ENCODE measurements at regions not wholly inside any gene's neighbourhood (a gene's known extent, or its start where the extent isn't known, plus 50 kb on each side); places are given as distances from the start of the nearest gene placed in this dataset.

- TF ChIP-seq HDGF (IDR thresholded peaks at IDR 0.05; ENCODE audit: borderline replicate concordance) = no peak
- no peak for TF ChIP-seq PKNOX1 (IDR thresholded peaks at IDR 0.05)
- TF ChIP-seq NFRKB (IDR thresholded peaks at IDR 0.05) = no peak
- no peak for TF ChIP-seq SUZ12 (IDR thresholded peaks at IDR 0.05)
- no peak for TF ChIP-seq SP1 (IDR thresholded peaks at IDR 0.05)
- TF ChIP-seq TARDBP (IDR thresholded peaks at IDR 0.05) = no peak
- no peak for TF ChIP-seq LEF1 (IDR thresholded peaks at IDR 0.05; ENCODE audit: borderline replicate concordance)
Observed at GRCh38 chr18:41621177-41621576, 333.9 kb upstream of the PIK3C3 start.

GRCh38 chr18:41618147-41618546 is 336.9 kb upstream of the PIK3C3 start:
- CTCF ChIA-PET = no interaction called here
- no peak for DNase-seq (ENCODE audit: extremely low spot score)
- POLR2A ChIA-PET = no interaction called here
- no peak for TF ChIP-seq LEF1 (IDR thresholded peaks at IDR 0.05; ENCODE audit: borderline replicate concordance)
- TF ChIP-seq NFRKB (IDR thresholded peaks at IDR 0.05) = no peak
- no peak for TF ChIP-seq SP1 (IDR thresholded peaks at IDR 0.05)

More at GRCh38 chr18:41621177-41621576, 333.9 kb upstream of the PIK3C3 start:
- DNase-seq (ENCODE audit: extremely low spot score) = no peak
- ChIA-PET CTCF (interaction anchor here (0.7 kb wide), 1 partner anchor 1545 kb away, joined by 3 read pairs; no protein-coding TSS in a partner anchor), POLR2A (no interaction called here)

GRCh38 chr18:41617647-41618046 is 337.4 kb upstream of the PIK3C3 start:
- POLR2A ChIA-PET = no interaction called here
- TF ChIP-seq ZNF384 (IDR thresholded peaks at IDR 0.05) = no peak
- DNase-seq (ENCODE audit: extremely low spot score) = no peak
- CTCF ChIA-PET = no interaction called here

GRCh38 chr18:41613003-41613609 is 341.9 kb upstream of the PIK3C3 start:
- CTCF ChIA-PET = no interaction called here
- DNase-seq (ENCODE audit: extremely low spot score) = no peak
- TF ChIP-seq HDGF (IDR thresholded peaks at IDR 0.05; ENCODE audit: borderline replicate concordance) (no peak), SUZ12 (IDR thresholded peaks at IDR 0.05) (no peak), TARDBP (IDR thresholded peaks at IDR 0.05) (no peak), ZNF384 (IDR thresholded peaks at IDR 0.05) (no peak)
- POLR2A ChIA-PET = no interaction called here

- no peak for DNase-seq (ENCODE audit: extremely low spot score)
- TF ChIP-seq SUZ12 (IDR thresholded peaks at IDR 0.05) = no peak
- no peak for TF ChIP-seq ELF4 (IDR thresholded peaks at IDR 0.05)
- TF ChIP-seq FOXK2 (IDR thresholded peaks at IDR 0.05) = no peak
- TF ChIP-seq PKNOX1 (IDR thresholded peaks at IDR 0.05) = no peak
- no peak for TF ChIP-seq TARDBP (IDR thresholded peaks at IDR 0.05)
- no peak for TF ChIP-seq LEF1 (IDR thresholded peaks at IDR 0.05; ENCODE audit: borderline replicate concordance)
- no peak for TF ChIP-seq SP1 (IDR thresholded peaks at IDR 0.05)
- TF ChIP-seq ARNT (IDR thresholded peaks at IDR 0.05) = no peak
- TF ChIP-seq FOXM1 (IDR thresholded peaks at IDR 0.05; ENCODE audit: borderline replicate concordance) = no peak
- TF ChIP-seq CTBP1 (IDR thresholded peaks at IDR 0.05; ENCODE audit: borderline replicate concordance) = no peak
- no peak for TF ChIP-seq BHLHE40 (IDR thresholded peaks at IDR 0.05; ENCODE audit: borderline replicate concordance)
- TF ChIP-seq HDGF (IDR thresholded peaks at IDR 0.05; ENCODE audit: borderline replicate concordance) = no peak
- TF ChIP-seq NFRKB (IDR thresholded peaks at IDR 0.05) = no peak
- TF ChIP-seq L3MBTL2 (conservative IDR thresholded peaks at IDR 0.05) = no peak
- no peak for TF ChIP-seq FOXA1 (IDR thresholded peaks at IDR 0.05)
- CTCF ChIA-PET = no interaction called here
- POLR2A ChIA-PET = no interaction called here
Observed at GRCh38 chr18:41604964-41605363, 350.1 kb upstream of the PIK3C3 start.

GRCh38 chr18:41602034-41602433 is 353.0 kb upstream of the PIK3C3 start:
- no peak for DNase-seq (ENCODE audit: extremely low spot score)
- POLR2A ChIA-PET = no interaction called here
- CTCF ChIA-PET = no interaction called here
- TF ChIP-seq TARDBP (IDR thresholded peaks at IDR 0.05) (no peak), CTBP1 (IDR thresholded peaks at IDR 0.05; ENCODE audit: borderline replicate concordance) (no peak), LEF1 (IDR thresholded peaks at IDR 0.05; ENCODE audit: borderline replicate concordance) (no peak), PKNOX1 (IDR thresholded peaks at IDR 0.05) (no peak), SP1 (IDR thresholded peaks at IDR 0.05) (no peak), FOXA1 (IDR thresholded peaks at IDR 0.05) (no peak), L3MBTL2 (conservative IDR thresholded peaks at IDR 0.05) (no peak), BHLHE40 (IDR thresholded peaks at IDR 0.05; ENCODE audit: borderline replicate concordance) (no peak), FOXM1 (IDR thresholded peaks at IDR 0.05; ENCODE audit: borderline replicate concordance) (no peak), ELF4 (IDR thresholded peaks at IDR 0.05) (no peak), ARNT (IDR thresholded peaks at IDR 0.05) (no peak), FOXK2 (IDR thresholded peaks at IDR 0.05) (no peak), HDGF (IDR thresholded peaks at IDR 0.05; ENCODE audit: borderline replicate concordance) (no peak), NFRKB (IDR thresholded peaks at IDR 0.05) (no peak), ZNF384 (IDR thresholded peaks at IDR 0.05) (no peak), SUZ12 (IDR thresholded peaks at IDR 0.05) (no peak)

GRCh38 chr18:41600693-41601391 is 354.2 kb upstream of the PIK3C3 start:
- TF ChIP-seq ELF4 (IDR thresholded peaks at IDR 0.05) (no peak), FOXM1 (IDR thresholded peaks at IDR 0.05; ENCODE audit: borderline replicate concordance) (no peak), FOXA1 (IDR thresholded peaks at IDR 0.05) (no peak)
- DNase-seq (ENCODE audit: extremely low spot score) = no peak
- POLR2A ChIA-PET = no interaction called here
- CTCF ChIA-PET = no interaction called here

Data from HEK293T (cell line).